Jurkat, Clone E6-1 (cell line): ENCODE measurements at regions not wholly inside any gene's neighbourhood (a gene's known extent, or its start where the extent isn't known, plus 50 kb on each side); places are given as distances from the start of the nearest gene placed in this dataset.

Experiments
- DNase-seq: peaks from one replicate; pipeline ENCODE4 v3.0.0-alpha.2; 2011; ENCODE audit warnings: low read depth, low spot score
- H3K4me3 ChIP-seq: 2 replicates; pipeline ENCODE4 v1.5.1; 2011; ENCODE audit warnings: mild to moderate bottlenecking, low read length, control low read depth, moderate library complexity

- no peak for DNase-seq
- H3K4me3 ChIP-seq: no peak overlapping the region
Measured at GRCh38 chr18:7338846-7339245, 108.0 kb downstream of the LRRC30 start.

- DNase-seq: no peak
- H3K4me3 ChIP-seq: no peak overlapping the region
Measured at GRCh38 chr18:7341581-7342337, 110.9 kb downstream of the LRRC30 start.

DNA sequence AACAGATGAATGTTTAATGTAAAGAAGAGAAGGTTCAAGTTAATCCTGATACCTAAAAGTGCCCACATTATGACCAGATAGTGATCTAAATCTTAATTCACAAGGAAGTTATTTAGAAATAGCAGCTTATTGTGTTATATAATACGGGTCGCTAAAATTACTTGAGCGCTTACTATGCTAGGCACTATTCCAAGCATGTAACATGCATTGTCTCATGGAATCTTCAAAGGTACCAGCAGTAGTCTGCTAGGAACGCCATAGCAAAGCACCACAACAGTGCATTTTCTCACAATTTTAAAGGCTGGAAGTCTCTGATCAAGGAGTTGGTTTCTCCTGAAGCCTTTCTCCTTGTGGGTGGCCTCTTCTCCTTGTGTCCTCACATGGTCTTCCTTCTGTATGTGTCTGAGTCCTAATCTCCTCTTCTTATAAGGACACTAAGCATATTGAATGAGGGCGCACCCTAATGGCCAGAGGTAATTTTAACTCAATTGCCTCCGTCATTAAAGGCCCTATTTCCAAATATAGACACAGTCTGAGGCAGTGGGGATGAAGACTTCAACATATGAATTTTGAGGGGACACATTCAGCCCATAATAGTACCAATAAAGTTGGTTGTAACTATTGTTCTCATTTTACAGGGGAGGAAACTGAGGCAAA lies 118.4 kb downstream of the LRRC30 start:
- no peak for DNase-seq
- no peak overlapping the region for H3K4me3 ChIP-seq

GRCh38 chr18:7358989-7359726 lies 128.3 kb downstream of the LRRC30 start:
- no peak for DNase-seq
- H3K4me3 ChIP-seq: no peak overlapping the region

GRCh38 chr18:7360606-7361170 lies 129.8 kb downstream of the LRRC30 start:
- no peak for DNase-seq

GRCh38 chr18:7363338-7363737 lies 132.4 kb downstream of the LRRC30 start:
- DNase-seq: no peak
- H3K4me3 ChIP-seq: no peak overlapping the region

More at GRCh38 chr18:7360606-7361170, 129.8 kb downstream of the LRRC30 start:
- H3K4me3 ChIP-seq: no peak overlapping the region

- DNase-seq: no peak
- no peak overlapping the region for H3K4me3 ChIP-seq
Measured at GRCh38 chr18:7366597-7366996, 135.7 kb downstream of the LRRC30 start.

DNA sequence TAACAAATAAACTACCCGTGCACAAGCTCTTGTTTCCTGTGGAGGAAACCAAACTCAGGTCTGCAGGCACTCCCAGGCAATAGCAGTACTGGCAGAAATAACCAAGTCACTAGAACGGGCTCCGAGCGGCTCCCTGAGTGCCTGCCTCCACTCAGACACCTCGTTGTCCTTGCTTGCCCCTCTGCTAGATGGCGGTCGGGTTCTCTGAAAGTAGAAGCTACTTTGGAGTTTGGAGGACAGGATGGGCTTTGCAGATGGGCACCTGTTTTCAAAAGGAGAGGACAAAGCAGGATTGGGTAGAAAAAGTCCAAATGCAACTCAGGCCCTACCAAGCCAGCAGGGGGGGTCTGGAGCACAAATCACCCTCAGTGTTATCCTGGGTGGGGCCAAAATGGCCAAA lies 136.4 kb downstream of the LRRC30 start:
- H3K4me3 ChIP-seq: no peak overlapping the region
- DNase-seq: no peak

DNA sequence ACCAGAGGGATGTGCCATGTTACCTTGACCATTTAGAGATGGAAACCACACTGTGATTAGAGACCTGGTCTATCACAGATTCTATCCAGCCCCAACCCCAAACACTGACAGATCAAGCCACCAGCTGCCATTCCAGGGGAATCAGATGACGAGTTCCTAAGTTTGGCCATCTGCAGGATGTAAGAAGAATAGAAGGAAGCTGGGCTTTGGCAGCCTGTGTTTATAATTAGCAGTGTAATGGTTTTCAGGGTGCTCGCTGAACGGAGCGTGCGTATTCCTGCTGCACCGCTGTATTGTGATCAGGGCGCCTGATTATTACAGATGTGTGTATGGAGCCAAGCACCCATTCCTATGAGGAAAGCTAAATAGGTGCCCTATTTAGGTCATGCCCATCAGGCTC lies 138.1 kb downstream of the LRRC30 start:
- H3K4me3 ChIP-seq: no peak overlapping the region
- DNase-seq: no peak

DNA sequence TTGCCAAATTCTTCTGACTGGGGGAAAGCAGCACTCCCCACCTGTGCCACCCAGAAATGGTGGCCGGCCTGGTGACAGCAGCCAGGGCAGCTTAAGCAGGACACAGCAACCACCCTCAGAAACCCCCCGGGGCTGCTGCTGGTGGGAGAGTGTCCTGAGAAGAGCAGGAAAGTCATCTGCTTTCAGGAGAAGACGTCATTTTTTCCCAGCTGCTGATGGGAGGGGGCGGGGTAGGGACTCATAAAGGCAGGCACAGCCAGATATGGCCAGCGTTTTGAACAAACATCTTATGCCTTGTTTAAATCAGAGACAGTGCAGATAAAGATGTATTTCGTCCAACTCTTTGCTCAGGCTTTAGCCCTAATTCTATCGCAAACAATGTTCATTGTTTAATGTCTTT lies 139.5 kb downstream of the LRRC30 start:
- DNase-seq: no peak
- H3K4me3 ChIP-seq: no peak overlapping the region

DNA sequence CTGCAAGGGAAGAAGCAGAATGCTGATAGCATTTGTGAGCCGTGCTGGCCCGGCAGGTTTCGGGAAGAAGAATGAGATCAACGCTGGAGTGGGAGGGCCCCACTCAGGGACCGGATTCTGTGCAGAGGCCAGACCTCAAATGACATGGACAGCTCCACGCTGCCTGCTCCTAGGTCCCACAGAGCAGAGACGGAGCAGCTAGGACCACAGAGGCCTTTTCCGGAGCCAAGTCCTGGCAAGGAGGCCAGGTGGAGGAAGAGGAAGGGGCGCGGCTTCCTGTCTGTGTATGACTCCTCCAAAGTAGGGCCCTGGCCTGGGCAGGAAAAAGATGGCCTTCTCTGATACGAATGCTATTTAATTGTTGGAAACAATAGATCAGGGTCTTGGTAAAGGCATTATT lies 139.9 kb downstream of the LRRC30 start:
- no peak for DNase-seq
- H3K4me3 ChIP-seq: no peak overlapping the region

DNA sequence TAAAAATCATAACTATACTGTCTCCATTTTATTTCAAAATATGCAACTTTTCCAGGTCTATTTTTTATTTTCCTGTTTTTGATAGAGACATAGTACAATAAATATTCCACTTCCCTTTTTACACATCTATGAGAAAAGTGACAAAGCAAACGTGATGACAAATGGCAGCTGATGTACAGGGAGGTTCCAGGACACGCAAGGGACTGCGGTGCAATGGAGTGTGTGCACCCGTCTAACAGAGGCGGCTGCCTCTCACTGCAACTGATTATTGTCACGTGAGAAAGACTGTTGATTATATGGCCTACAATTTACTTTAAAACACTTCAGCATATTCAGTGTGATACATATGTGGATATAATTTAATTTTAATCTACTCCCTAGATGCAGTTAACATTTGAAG lies 142.6 kb downstream of the LRRC30 start:
- no peak overlapping the region for H3K4me3 ChIP-seq
- no peak for DNase-seq

- no peak overlapping the region for H3K4me3 ChIP-seq
- DNase-seq: no peak
Measured at GRCh38 chr18:7381307-7381706, 150.4 kb downstream of the LRRC30 start.

DNA sequence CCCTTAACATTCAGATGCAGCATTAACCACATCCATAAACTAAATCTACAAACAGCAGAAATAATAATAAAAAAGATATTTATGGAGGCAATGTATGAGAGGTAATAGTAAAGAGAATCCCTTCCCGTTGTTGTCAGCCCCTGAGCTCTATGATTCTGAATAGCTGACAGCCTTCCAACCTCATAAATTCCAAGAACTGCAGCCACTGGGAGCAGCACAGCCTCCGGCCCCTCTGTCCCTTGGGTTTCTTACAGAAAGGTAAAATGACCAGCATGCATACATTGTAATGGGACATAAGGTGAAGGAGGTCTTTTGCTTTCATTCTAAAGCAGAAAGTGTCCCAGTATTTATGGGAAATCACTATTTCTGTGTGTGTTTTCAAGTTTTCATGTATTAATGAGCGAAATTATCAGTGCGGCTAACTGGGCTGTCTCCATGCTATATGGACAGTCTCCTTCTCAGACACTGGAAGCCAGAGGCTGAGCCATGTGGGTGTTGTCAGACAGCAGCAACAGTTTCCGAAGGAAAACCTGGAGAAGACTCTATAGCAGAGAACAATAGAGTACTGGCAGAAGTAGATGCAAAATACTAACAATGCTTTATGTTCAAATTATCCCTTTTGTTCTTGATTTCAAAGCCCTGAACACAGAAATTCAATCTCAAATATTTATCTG lies 151.6 kb downstream of the LRRC30 start:
- no peak for DNase-seq
- H3K4me3 ChIP-seq: no peak overlapping the region

DNA sequence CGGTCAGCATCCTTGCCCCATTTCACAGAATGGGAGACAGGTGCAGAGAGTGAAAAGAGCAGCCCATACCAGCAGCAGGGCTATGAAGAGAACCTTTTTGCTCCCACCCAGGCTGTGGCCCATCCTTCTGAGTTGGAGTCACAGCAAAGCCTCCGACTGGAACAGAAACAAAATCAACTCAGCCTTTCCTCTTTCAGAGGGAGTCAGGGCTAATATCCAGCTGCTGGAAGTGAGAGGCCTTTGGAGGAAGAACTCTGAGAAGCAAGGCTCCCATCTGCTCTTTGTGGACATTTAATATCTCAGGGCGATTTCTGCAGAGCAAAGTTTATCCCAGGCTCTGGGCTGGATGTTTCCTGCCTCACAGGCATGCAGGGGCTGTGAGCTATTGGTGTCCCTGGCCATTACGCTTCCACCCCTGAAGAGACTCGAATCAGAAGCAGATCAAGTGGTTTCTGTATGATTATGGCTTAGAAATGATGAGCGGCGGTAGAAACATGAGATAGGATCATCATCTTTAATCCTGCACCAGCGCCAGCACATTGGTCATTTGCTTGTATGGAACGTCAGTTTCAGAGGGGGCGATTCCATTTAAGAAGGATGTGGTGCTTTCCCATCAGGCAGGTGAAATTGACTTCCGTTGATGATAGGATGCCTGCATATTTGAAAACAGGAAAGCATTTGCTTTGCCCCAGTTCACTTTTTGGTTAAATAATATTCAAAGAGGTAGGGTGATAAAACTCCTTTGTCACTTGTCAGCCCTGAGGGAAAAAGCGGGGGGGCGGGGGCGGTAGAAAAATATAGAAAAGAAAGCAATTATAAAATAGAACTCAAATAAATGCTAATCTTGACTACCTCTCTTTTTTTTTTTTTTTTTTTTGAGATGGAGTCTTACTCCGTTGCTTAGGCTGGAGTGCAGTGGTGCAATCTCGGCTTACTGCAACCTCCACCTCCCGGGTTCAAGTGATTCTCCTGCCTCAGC lies 152.4 kb downstream of the LRRC30 start:
- no peak for DNase-seq
- H3K4me3 ChIP-seq: no peak overlapping the region

GRCh38 chr18:7388741-7389140 lies 157.9 kb downstream of the LRRC30 start:
- H3K4me3 ChIP-seq: no peak overlapping the region
- DNase-seq: no peak

GRCh38 chr18:7390731-7391492 lies 160.0 kb downstream of the LRRC30 start:
- H3K4me3 ChIP-seq: no peak overlapping the region

GRCh38 chr18:7393080-7393479 lies 162.2 kb downstream of the LRRC30 start:
- no peak overlapping the region for H3K4me3 ChIP-seq
- no peak for DNase-seq

More at GRCh38 chr18:7390731-7391492, 160.0 kb downstream of the LRRC30 start:
- DNase-seq: no peak
